DND-41 (cell line): ENCODE measurements at regions not wholly inside any gene's neighbourhood (a gene's known extent, or its start where the extent isn't known, plus 50 kb on each side); places are given as distances from the start of the nearest gene placed in this dataset.

Source experiments
- ATAC-seq: fragments of 200-7000 bp; cut with Tn5 transposase; 3 replicates; pipeline ENCODE4 v1.9.1; 2021; ENCODE audit warnings: low read depth; ENCODE audit not compliant: insufficient read depth
- DNase-seq: peaks from one replicate; pipeline ENCODE4 v3.0.0-alpha.2; 2020
- H2AFZ ChIP-seq: 2 replicates; pipeline ENCODE4 v1.6.0; 2012; ENCODE audit warnings: low read depth, low read length
- H3K27ac ChIP-seq: 2 replicates; pipeline ENCODE4 v1.5.1; 2012; ENCODE audit warnings: low read length, inconsistent platforms
- H3K27me3 ChIP-seq: fragments of 200-600 bp; sonication (generic); 2 replicates; pipeline ENCODE4 v1.6.0; 2012; ENCODE audit warnings: low read length, mild to moderate bottlenecking, inconsistent platforms; ENCODE audit not compliant: insufficient read depth, poor library complexity
- H3K36me3 ChIP-seq: 2 replicates; pipeline ENCODE4 v1.5.1; 2012; ENCODE audit warnings: low read length, inconsistent platforms; ENCODE audit not compliant: insufficient read depth
- H3K4me1 ChIP-seq: 2 replicates; pipeline ENCODE4 v1.5.1; 2012; ENCODE audit warnings: mild to moderate bottlenecking, low read length; ENCODE audit not compliant: insufficient read depth
- H3K4me2 ChIP-seq: 2 replicates; pipeline ENCODE4 v1.6.0; 2012; ENCODE audit warnings: mild to moderate bottlenecking, moderate library complexity, low read length, inconsistent platforms; ENCODE audit not compliant: insufficient read depth
- H3K4me3 ChIP-seq, 2 experiments: fragments of 200-600 bp in 1 of 2; shearing (Covaris generic) in 1 of 2; 2 replicates each; pipeline ENCODE4 v1.5.1; 2012 to 2016; ENCODE audit warnings: inconsistent platforms in 2 of 2, low read length in 2 of 2, mild to moderate bottlenecking in 2 of 2, low read depth in 1 of 2, moderate library complexity in 1 of 2
- H3K79me2 ChIP-seq: 2 replicates; pipeline ENCODE4 v1.6.0; 2012; ENCODE audit warnings: low read length, inconsistent platforms; ENCODE audit not compliant: insufficient read depth
- H3K9ac ChIP-seq: 2 replicates; pipeline ENCODE4 v1.6.0; 2012; ENCODE audit warnings: low read depth, mild to moderate bottlenecking, inconsistent platforms, low read length, moderate library complexity
- H3K9me3 ChIP-seq: 2 replicates; pipeline ENCODE4 v1.5.1; 2012; ENCODE audit warnings: low read length, moderate library complexity, mild to moderate bottlenecking, inconsistent platforms; ENCODE audit not compliant: insufficient read depth, severe bottlenecking
- H4K20me1 ChIP-seq: 2 replicates; pipeline ENCODE4 v1.6.0; 2012; ENCODE audit warnings: low read length; ENCODE audit not compliant: insufficient read depth
- CTCF ChIP-seq: IDR thresholded peaks from 2 replicates; pipeline ENCODE4 v1.5.1; 2012; ENCODE audit warnings: borderline replicate concordance, low read length, moderate library complexity, mild to moderate bottlenecking; ENCODE audit not compliant: poor library complexity, severe bottlenecking; ENCODE audit errors: extremely low read depth
- EZH2 ChIP-seq: IDR thresholded peaks from 3 replicates; pipeline ENCODE4 v1.6.1; 2012; ENCODE audit warnings: borderline replicate concordance, low read depth, mild to moderate bottlenecking, moderate library complexity, low read length, inconsistent platforms; ENCODE audit not compliant: severe bottlenecking

GRCh38 chr10:28839600-28840007 is 162.3 kb downstream of the BAMBI start:
- H3K4me1 ChIP-seq: no peaks in the 10 kb centered on the region
- H2AFZ ChIP-seq: no peak overlapping the region
- no peaks in the 10 kb centered on the region for H3K79me2 ChIP-seq
- H3K36me3 ChIP-seq: no peaks in the 10 kb centered on the region
- DNase-seq (no peak), ATAC-seq (no peak)
- peaks cover 4% of the 10 kb centered on the region for H3K9me3 ChIP-seq
- peaks cover 4% of the 10 kb centered on the region for H3K27me3 ChIP-seq
- no peaks in the 10 kb centered on the region for H4K20me1 ChIP-seq
- H3K4me2 ChIP-seq: no peak overlapping the region
- H3K4me3 ChIP-seq: no peak overlapping the region
- no peak overlapping the region for H3K9ac ChIP-seq
- TF ChIP-seq EZH2: no peak
- TF ChIP-seq CTCF: no peak
- no peak overlapping the region for H3K27ac ChIP-seq

GRCh38 chr10:28840202-28840601 is 162.9 kb downstream of the BAMBI start:
- H3K4me1 ChIP-seq: no peaks in the 10 kb centered on the region
- H3K9ac ChIP-seq: no peak overlapping the region
- no peak for DNase-seq
- no peak overlapping the region for H2AFZ ChIP-seq
- no peak overlapping the region for H3K27ac ChIP-seq
- no peaks in the 10 kb centered on the region for H3K79me2 ChIP-seq
- no peaks in the 10 kb centered on the region for H4K20me1 ChIP-seq
- no peak overlapping the region for H3K4me2 ChIP-seq
- H3K27me3 ChIP-seq: peaks cover 4% of the 10 kb centered on the region
- no peak overlapping the region for H3K4me3 ChIP-seq
- TF ChIP-seq EZH2 (no peak), CTCF (no peak)
- H3K9me3 ChIP-seq: peaks cover 10% of the 10 kb centered on the region
- ATAC-seq: no peak
- H3K36me3 ChIP-seq: no peaks in the 10 kb centered on the region

- no peak for DNase-seq
- H3K79me2 ChIP-seq: no peaks in the 10 kb centered on the region
- H4K20me1 ChIP-seq: no peaks in the 10 kb centered on the region
- H3K4me1 ChIP-seq: no peaks in the 10 kb centered on the region
- H3K4me2 ChIP-seq: no peak overlapping the region
- no peak overlapping the region for H2AFZ ChIP-seq
- H3K36me3 ChIP-seq: no peaks in the 10 kb centered on the region
- ATAC-seq: no peak
- TF ChIP-seq EZH2 (no peak), CTCF (no peak)
- no peak overlapping the region for H3K27ac ChIP-seq
- H3K9ac ChIP-seq: no peak overlapping the region
- no peak overlapping the region for H3K4me3 ChIP-seq
- H3K9me3 ChIP-seq: peaks cover 15% of the 10 kb centered on the region
- H3K27me3 ChIP-seq: peaks cover 4% of the 10 kb centered on the region
These were observed 163.7 kb downstream of the BAMBI start for GRCh38 chr10:28840971-28841370.

GRCh38 chr10:28841625-28842024 is 164.3 kb downstream of the BAMBI start:
- Histone ChIP-seq H3K36me3 (no peaks in the 10 kb centered on the region), H3K4me2 (no peak overlapping the region), H2AFZ (no peak overlapping the region), H3K9ac (no peak overlapping the region), H3K9me3 (peaks cover 15% of the 10 kb centered on the region), H3K27ac (no peak overlapping the region), H3K4me3 (no peak overlapping the region), H3K27me3 (peaks cover 4% of the 10 kb centered on the region), H4K20me1 (no peaks in the 10 kb centered on the region), H3K4me1 (no peaks in the 10 kb centered on the region), H3K79me2 (no peaks in the 10 kb centered on the region)
- no peak for TF ChIP-seq EZH2
- no peak for TF ChIP-seq CTCF
- no peak for ATAC-seq
- DNase-seq: no peak
